Activated naive CD8-positive, alpha-beta T cell treated with anti-CD3 and anti-CD28 coated beads, Interleukin-2, amount 10 ng/mL, durations not matched to agents 7 days and 5 days (primary cell): ENCODE measurements at regions not wholly inside any gene's neighbourhood (a gene's known extent, or its start where the extent isn't known, plus 50 kb on each side); places are given as distances from the start of the nearest gene placed in this dataset.

Source experiments
- ATAC-seq: fragments of 150-1000 bp; cut with Tn5 transposase; one replicate; pipeline ENCODE4 v1.10.0; 2021; ENCODE audit warnings: low read depth, moderate library complexity
- POLR2A ChIA-PET: fragments of 350-600 bp; sonication (Branson Sonifier 250); formaldehyde crosslinking; loops from one replicate; lab custom pipeline; 2021; ENCODE audit warnings: antibody characterized with exemption; lab: Charles Lee
- DNase-seq: peaks from one replicate; pipeline ENCODE4 v3.0.0; 2021
- H3K27ac Mint-ChIP-seq: one replicate; pipeline ENCODE4 v1.8.0; 2022; ENCODE audit warnings: mild to moderate bottlenecking, mixed read lengths
- H3K27me3 Mint-ChIP-seq: one replicate; pipeline ENCODE4 v1.8.0; 2022; ENCODE audit warnings: mild to moderate bottlenecking, moderate library complexity, mixed read lengths
- H3K36me3 Mint-ChIP-seq: one replicate; pipeline ENCODE4 v1.8.0; 2021; ENCODE audit warnings: mild to moderate bottlenecking, mixed read lengths
- H3K4me1 Mint-ChIP-seq: one replicate; pipeline ENCODE4 v1.8.0; 2021; ENCODE audit warnings: mixed read lengths
- H3K4me3 Mint-ChIP-seq: one replicate; pipeline ENCODE4 v1.8.0; 2022; ENCODE audit warnings: mild to moderate bottlenecking, moderate library complexity, mixed read lengths
- H3K9me3 Mint-ChIP-seq: one replicate; pipeline ENCODE4 v1.8.0; 2021; ENCODE audit warnings: mixed read lengths

GRCh38 chr12:75568393-75568792, 57.0 kb upstream of the KRR1 start:
- H3K27ac Mint-ChIP-seq = no peak overlapping the region
- H3K9me3 Mint-ChIP-seq = peaks cover 4% of the 10 kb centered on the region
- ATAC-seq (no peak), DNase-seq (no peak)
- H3K27me3 Mint-ChIP-seq = peaks cover 10% of the 10 kb centered on the region
- H3K4me1 Mint-ChIP-seq = no peaks in the 10 kb centered on the region
- POLR2A ChIA-PET = no interaction called here
- no peak overlapping the region for H3K4me3 Mint-ChIP-seq
- no peaks in the 10 kb centered on the region for H3K36me3 Mint-ChIP-seq

GRCh38 chr12:75565795-75566194, 54.4 kb upstream of the KRR1 start:
- peaks cover 4% of the 10 kb centered on the region for H3K9me3 Mint-ChIP-seq
- H3K4me1 Mint-ChIP-seq = peaks cover 4% of the 10 kb centered on the region
- no peak overlapping the region for H3K4me3 Mint-ChIP-seq
- POLR2A ChIA-PET = no interaction called here
- no peak overlapping the region for H3K27ac Mint-ChIP-seq
- H3K27me3 Mint-ChIP-seq = peaks cover 21% of the 10 kb centered on the region
- no peak for ATAC-seq
- H3K36me3 Mint-ChIP-seq = no peaks in the 10 kb centered on the region
- DNase-seq = no peak

- H3K4me3 Mint-ChIP-seq = no peak overlapping the region
- POLR2A ChIA-PET = no interaction called here
- DNase-seq = no peak
- peaks cover 4% of the 10 kb centered on the region for H3K9me3 Mint-ChIP-seq
- H3K36me3 Mint-ChIP-seq = no peaks in the 10 kb centered on the region
- ATAC-seq = no peak
- H3K27me3 Mint-ChIP-seq = peaks cover 21% of the 10 kb centered on the region
- peaks cover 9% of the 10 kb centered on the region for H3K4me1 Mint-ChIP-seq
- H3K27ac Mint-ChIP-seq = no peak overlapping the region
Observed at GRCh38 chr12:75564852-75565251, 53.4 kb upstream of the KRR1 start.

GRCh38 chr12:75564398-75564797, 53.0 kb upstream of the KRR1 start:
- Mint-ChIP-seq H3K4me3 (no peak overlapping the region), H3K36me3 (no peaks in the 10 kb centered on the region), H3K9me3 (peaks cover 4% of the 10 kb centered on the region), H3K4me1 (peaks cover 9% of the 10 kb centered on the region), H3K27ac (no peak overlapping the region), H3K27me3 (peaks cover 21% of the 10 kb centered on the region)
- POLR2A ChIA-PET = no interaction called here
- ATAC-seq (no peak), DNase-seq (no peak)

GRCh38 chr12:75563351-75563750, 51.9 kb upstream of the KRR1 start:
- ATAC-seq (no peak), DNase-seq (no peak)
- POLR2A ChIA-PET = no interaction called here
- peaks cover 25% of the 10 kb centered on the region for H3K27me3 Mint-ChIP-seq
- no peaks in the 10 kb centered on the region for H3K36me3 Mint-ChIP-seq
- peaks cover 4% of the 10 kb centered on the region for H3K9me3 Mint-ChIP-seq
- H3K4me3 Mint-ChIP-seq = no peak overlapping the region
- no peak overlapping the region for H3K27ac Mint-ChIP-seq
- H3K4me1 Mint-ChIP-seq = peaks cover 9% of the 10 kb centered on the region

- H3K36me3 Mint-ChIP-seq = no peaks in the 10 kb centered on the region
- H3K9me3 Mint-ChIP-seq = peaks cover 4% of the 10 kb centered on the region
- H3K27ac Mint-ChIP-seq = no peak overlapping the region
- no peak for ATAC-seq
- peaks cover 30% of the 10 kb centered on the region for H3K27me3 Mint-ChIP-seq
- H3K4me1 Mint-ChIP-seq = peaks cover 9% of the 10 kb centered on the region
- no peak for DNase-seq
- no peak overlapping the region for H3K4me3 Mint-ChIP-seq
- POLR2A ChIA-PET = no interaction called here
Observed at GRCh38 chr12:75561921-75562320, 50.5 kb upstream of the KRR1 start.
